ENCODE measurements at regions not wholly inside any gene's neighbourhood (a gene's known extent, or its start where the extent isn't known, plus 50 kb on each side); places are given as distances from the start of the nearest gene placed in this dataset.

DNA sequence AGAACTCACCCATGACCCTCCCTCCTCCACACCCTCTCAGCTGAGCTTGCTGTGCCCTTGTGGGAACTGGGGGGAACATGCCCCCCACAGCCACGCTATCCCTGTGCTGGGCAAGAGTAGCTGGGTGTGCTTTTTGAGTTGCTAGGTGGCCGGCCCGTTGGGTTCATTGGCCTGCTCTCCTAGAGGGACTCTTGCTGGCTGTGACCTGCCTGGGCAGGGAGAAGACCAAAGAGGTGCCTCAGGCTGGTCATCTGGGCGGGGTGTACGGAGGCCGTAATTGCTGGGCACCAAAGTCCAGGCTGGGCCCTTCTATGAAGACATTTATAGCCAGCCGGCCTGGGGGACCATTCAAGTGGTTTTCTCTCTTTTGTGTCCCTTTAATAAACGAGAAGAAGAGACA is 138.3 kb upstream of the ZBTB40 start:
- H3K36me3 ChIP-seq (ENCODE audit: control insufficient read depth in 2 of 2, insufficient read depth in 2 of 2, low read length in 2 of 2) = no peaks in the 10 kb centered on the region
- no peak overlapping the region for H3K4me3 ChIP-seq (ENCODE audit: low read length in 2 of 2)
- no peak overlapping the region for H3K27ac ChIP-seq (ENCODE audit: low read depth in 2 of 2, low read length in 2 of 2)
- H3K9ac ChIP-seq (ENCODE audit: low read depth in 1 of 2, low read length in 2 of 2) = no peak overlapping the region
- no peaks in the 10 kb centered on the region for H3K4me1 ChIP-seq (ENCODE audit: control insufficient read depth in 2 of 2, insufficient read depth in 2 of 2, low read length in 2 of 2)
- H3K27me3 ChIP-seq (ENCODE audit: control insufficient read depth in 2 of 2, insufficient read depth in 2 of 2, low read length in 2 of 2) = no peaks in the 10 kb centered on the region
- no peaks in the 10 kb centered on the region for H3K9me3 ChIP-seq (ENCODE audit: control insufficient read depth in 2 of 2, low read length in 2 of 2)

DNA sequence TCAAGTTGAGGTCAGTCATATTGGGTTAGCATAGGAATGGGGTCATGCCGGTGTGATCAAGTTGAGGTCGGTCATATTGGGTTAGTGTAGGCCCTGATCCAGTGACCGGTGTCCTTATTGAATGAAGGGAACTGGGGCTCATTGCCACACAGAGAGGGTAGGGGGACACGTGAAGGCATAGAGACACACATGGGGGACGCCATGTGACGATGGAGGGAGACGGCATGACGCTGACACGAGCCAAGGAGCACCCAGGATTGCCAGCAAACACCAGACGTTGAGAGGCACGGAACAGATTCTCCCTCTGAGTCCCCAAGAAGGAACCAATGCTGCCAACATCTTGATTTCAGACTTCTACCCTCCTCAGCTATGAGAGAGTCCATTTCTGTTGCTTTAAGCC is 136.9 kb upstream of the ZBTB40 start:
- no peaks in the 10 kb centered on the region for H3K36me3 ChIP-seq (ENCODE audit: control insufficient read depth in 2 of 2, insufficient read depth in 2 of 2, low read length in 2 of 2)
- H3K4me3 ChIP-seq (ENCODE audit: low read length in 2 of 2) = no peak overlapping the region
- no peaks in the 10 kb centered on the region for H3K27me3 ChIP-seq (ENCODE audit: control insufficient read depth in 2 of 2, insufficient read depth in 2 of 2, low read length in 2 of 2)
- no peak overlapping the region for H3K9ac ChIP-seq (ENCODE audit: low read depth in 1 of 2, low read length in 2 of 2)
- no peaks in the 10 kb centered on the region for H3K9me3 ChIP-seq (ENCODE audit: control insufficient read depth in 2 of 2, low read length in 2 of 2)
- H3K27ac ChIP-seq (ENCODE audit: low read depth in 2 of 2, low read length in 2 of 2) = no peak overlapping the region
- H3K4me1 ChIP-seq (ENCODE audit: control insufficient read depth in 2 of 2, insufficient read depth in 2 of 2, low read length in 2 of 2) = no peaks in the 10 kb centered on the region

DNA sequence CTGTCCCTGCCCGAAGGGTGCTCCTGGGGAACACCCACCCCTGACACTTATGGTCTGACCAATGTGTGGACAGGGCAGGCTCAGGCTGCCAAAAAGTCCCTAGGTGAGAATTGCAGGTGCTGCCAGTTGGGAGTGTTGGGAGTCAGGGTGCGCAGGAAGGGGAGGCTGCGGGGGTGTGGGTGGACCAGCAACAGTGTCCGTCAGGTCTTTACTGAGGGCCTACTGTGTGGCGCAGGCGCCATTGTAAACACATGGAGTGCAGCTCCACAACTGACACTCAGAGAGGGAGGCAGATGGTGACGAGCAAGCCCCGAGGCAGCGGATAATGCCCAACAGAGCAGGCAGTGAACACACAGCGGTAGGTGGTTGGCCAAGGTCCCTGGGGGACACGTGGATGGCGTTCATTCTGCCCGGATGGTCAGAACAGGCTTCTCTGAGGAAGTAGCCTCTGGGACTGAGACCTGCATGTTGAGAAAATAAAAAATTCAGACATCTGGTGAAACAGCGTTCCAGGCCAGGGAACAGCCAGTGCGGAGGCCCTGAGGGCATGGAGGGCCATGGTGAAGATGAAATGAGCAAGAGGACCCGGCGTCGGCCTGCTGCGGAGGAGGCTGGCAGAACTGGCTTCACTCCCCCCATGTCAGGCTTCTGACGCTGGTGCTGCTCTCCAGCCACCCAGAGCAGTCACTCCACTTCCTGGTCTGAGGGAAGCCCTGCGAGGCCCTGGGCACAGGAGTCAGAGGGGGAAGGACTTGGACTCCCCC is 136.2 kb upstream of the ZBTB40 start:
- no peaks in the 10 kb centered on the region for H3K9me3 ChIP-seq (ENCODE audit: control insufficient read depth in 2 of 2, low read length in 2 of 2)
- H3K4me3 ChIP-seq (ENCODE audit: low read length in 2 of 2) = no peak overlapping the region
- H3K27me3 ChIP-seq (ENCODE audit: control insufficient read depth in 2 of 2, insufficient read depth in 2 of 2, low read length in 2 of 2) = no peaks in the 10 kb centered on the region
- H3K36me3 ChIP-seq (ENCODE audit: control insufficient read depth in 2 of 2, insufficient read depth in 2 of 2, low read length in 2 of 2) = no peaks in the 10 kb centered on the region
- H3K4me1 ChIP-seq (ENCODE audit: control insufficient read depth in 2 of 2, insufficient read depth in 2 of 2, low read length in 2 of 2) = no peaks in the 10 kb centered on the region
- H3K9ac ChIP-seq (ENCODE audit: low read depth in 1 of 2, low read length in 2 of 2) = no peak overlapping the region
- no peak overlapping the region for H3K27ac ChIP-seq (ENCODE audit: low read depth in 2 of 2, low read length in 2 of 2)

DNA sequence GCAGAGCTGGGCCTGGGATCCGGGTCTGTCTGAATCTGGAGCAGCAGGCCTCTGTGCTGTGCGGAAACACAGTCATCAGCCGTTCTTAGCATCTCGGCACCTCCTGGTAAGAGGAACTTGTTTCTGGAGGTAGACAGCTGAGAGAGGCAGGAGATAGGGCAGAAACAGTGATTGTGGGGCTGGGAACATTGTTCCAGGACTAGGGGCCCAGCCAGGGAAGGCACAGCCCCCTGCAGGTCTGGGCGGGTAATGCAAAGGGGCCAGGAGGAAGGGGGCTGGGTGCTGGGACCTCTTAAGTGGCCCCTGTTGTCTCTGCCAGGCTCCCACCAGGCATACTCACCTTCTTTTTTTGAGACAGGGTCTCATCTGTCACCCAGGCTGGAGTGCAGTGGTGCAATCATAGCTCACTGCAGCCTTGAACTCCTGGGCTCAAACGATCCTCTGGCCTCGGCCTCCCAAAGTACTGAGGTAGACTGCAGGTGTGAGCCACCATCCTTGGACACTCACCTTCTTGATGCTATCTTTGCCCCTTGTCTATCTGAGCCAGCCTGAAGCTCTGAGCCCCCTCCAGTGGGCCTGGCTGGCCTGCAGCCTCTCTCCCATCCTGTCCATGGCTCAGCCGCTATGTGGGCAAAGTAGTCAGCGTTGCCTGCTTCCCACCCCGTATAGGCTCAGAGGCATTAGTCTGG is 134.3 kb upstream of the ZBTB40 start:
- Histone ChIP-seq H3K9me3 (ENCODE audit: control insufficient read depth in 2 of 2, low read length in 2 of 2) (no peaks in the 10 kb centered on the region), H3K36me3 (ENCODE audit: control insufficient read depth in 2 of 2, insufficient read depth in 2 of 2, low read length in 2 of 2) (no peaks in the 10 kb centered on the region), H3K9ac (ENCODE audit: low read depth in 1 of 2, low read length in 2 of 2) (no peak overlapping the region), H3K27me3 (ENCODE audit: control insufficient read depth in 2 of 2, insufficient read depth in 2 of 2, low read length in 2 of 2) (no peaks in the 10 kb centered on the region), H3K4me1 (ENCODE audit: control insufficient read depth in 2 of 2, insufficient read depth in 2 of 2, low read length in 2 of 2) (no peaks in the 10 kb centered on the region), H3K4me3 (ENCODE audit: low read length in 2 of 2) (no peak overlapping the region), H3K27ac (ENCODE audit: low read depth in 2 of 2, low read length in 2 of 2) (no peak overlapping the region)

DNA sequence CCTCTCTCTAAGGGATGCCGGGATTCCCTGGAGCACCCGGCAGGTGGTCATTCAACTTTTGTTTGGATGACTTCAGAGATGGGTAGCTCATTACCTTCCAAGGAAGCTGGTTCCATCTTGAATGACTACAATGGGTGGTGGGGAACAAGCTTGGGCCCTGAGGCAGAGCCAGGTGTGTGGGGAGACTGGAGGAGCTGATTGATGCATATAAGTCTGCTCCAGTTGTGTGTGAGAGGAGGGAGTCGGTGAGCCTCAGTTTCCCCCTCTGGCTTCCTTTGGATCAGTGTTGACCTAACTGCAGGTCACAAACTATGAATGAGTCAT is 133.8 kb upstream of the ZBTB40 start:
- no peak overlapping the region for H3K27ac ChIP-seq (ENCODE audit: low read depth in 2 of 2, low read length in 2 of 2)

GRCh38 chr1:22318279-22318981 is 133.2 kb upstream of the ZBTB40 start:
- H3K36me3 ChIP-seq (ENCODE audit: control insufficient read depth in 2 of 2, insufficient read depth in 2 of 2, low read length in 2 of 2) = no peaks in the 10 kb centered on the region
- H3K9me3 ChIP-seq (ENCODE audit: control insufficient read depth in 2 of 2, low read length in 2 of 2) = no peaks in the 10 kb centered on the region
- H3K9ac ChIP-seq (ENCODE audit: low read depth in 1 of 2, low read length in 2 of 2) = no peak overlapping the region
- no peaks in the 10 kb centered on the region for H3K4me1 ChIP-seq (ENCODE audit: control insufficient read depth in 2 of 2, insufficient read depth in 2 of 2, low read length in 2 of 2)
- no peak overlapping the region for H3K27ac ChIP-seq (ENCODE audit: low read depth in 2 of 2, low read length in 2 of 2)
- no peak overlapping the region for H3K4me3 ChIP-seq (ENCODE audit: low read length in 2 of 2)
- no peaks in the 10 kb centered on the region for H3K27me3 ChIP-seq (ENCODE audit: control insufficient read depth in 2 of 2, insufficient read depth in 2 of 2, low read length in 2 of 2)

More for the DNA sequence above, 133.8 kb upstream of the ZBTB40 start:
- Histone ChIP-seq H3K36me3 (ENCODE audit: control insufficient read depth in 2 of 2, insufficient read depth in 2 of 2, low read length in 2 of 2) (no peaks in the 10 kb centered on the region), H3K27me3 (ENCODE audit: control insufficient read depth in 2 of 2, insufficient read depth in 2 of 2, low read length in 2 of 2) (no peaks in the 10 kb centered on the region), H3K9me3 (ENCODE audit: control insufficient read depth in 2 of 2, low read length in 2 of 2) (no peaks in the 10 kb centered on the region), H3K9ac (ENCODE audit: low read depth in 1 of 2, low read length in 2 of 2) (no peak overlapping the region), H3K4me3 (ENCODE audit: low read length in 2 of 2) (no peak overlapping the region), H3K4me1 (ENCODE audit: control insufficient read depth in 2 of 2, insufficient read depth in 2 of 2, low read length in 2 of 2) (no peaks in the 10 kb centered on the region)

GRCh38 chr1:22319608-22320007 is 132.0 kb upstream of the ZBTB40 start:
- H3K27ac ChIP-seq (ENCODE audit: low read depth in 2 of 2, low read length in 2 of 2) = no peak overlapping the region
- no peaks in the 10 kb centered on the region for H3K4me1 ChIP-seq (ENCODE audit: control insufficient read depth in 2 of 2, insufficient read depth in 2 of 2, low read length in 2 of 2)
- H3K9me3 ChIP-seq (ENCODE audit: control insufficient read depth in 2 of 2, low read length in 2 of 2) = no peaks in the 10 kb centered on the region
- no peaks in the 10 kb centered on the region for H3K27me3 ChIP-seq (ENCODE audit: control insufficient read depth in 2 of 2, insufficient read depth in 2 of 2, low read length in 2 of 2)
- H3K9ac ChIP-seq (ENCODE audit: low read depth in 1 of 2, low read length in 2 of 2) = no peak overlapping the region
- no peaks in the 10 kb centered on the region for H3K36me3 ChIP-seq (ENCODE audit: control insufficient read depth in 2 of 2, insufficient read depth in 2 of 2, low read length in 2 of 2)
- no peak overlapping the region for H3K4me3 ChIP-seq (ENCODE audit: low read length in 2 of 2)

GRCh38 chr1:22320587-22321344 is 130.9 kb upstream of the ZBTB40 start:
- Histone ChIP-seq H3K36me3 (ENCODE audit: control insufficient read depth in 2 of 2, insufficient read depth in 2 of 2, low read length in 2 of 2) (no peaks in the 10 kb centered on the region), H3K9ac (ENCODE audit: low read depth in 1 of 2, low read length in 2 of 2) (no peak overlapping the region), H3K27ac (ENCODE audit: low read depth in 2 of 2, low read length in 2 of 2) (no peak overlapping the region), H3K27me3 (ENCODE audit: control insufficient read depth in 2 of 2, insufficient read depth in 2 of 2, low read length in 2 of 2) (no peaks in the 10 kb centered on the region), H3K4me1 (ENCODE audit: control insufficient read depth in 2 of 2, insufficient read depth in 2 of 2, low read length in 2 of 2) (no peaks in the 10 kb centered on the region), H3K9me3 (ENCODE audit: control insufficient read depth in 2 of 2, low read length in 2 of 2) (no peaks in the 10 kb centered on the region), H3K4me3 (ENCODE audit: low read length in 2 of 2) (no peak overlapping the region)

DNA sequence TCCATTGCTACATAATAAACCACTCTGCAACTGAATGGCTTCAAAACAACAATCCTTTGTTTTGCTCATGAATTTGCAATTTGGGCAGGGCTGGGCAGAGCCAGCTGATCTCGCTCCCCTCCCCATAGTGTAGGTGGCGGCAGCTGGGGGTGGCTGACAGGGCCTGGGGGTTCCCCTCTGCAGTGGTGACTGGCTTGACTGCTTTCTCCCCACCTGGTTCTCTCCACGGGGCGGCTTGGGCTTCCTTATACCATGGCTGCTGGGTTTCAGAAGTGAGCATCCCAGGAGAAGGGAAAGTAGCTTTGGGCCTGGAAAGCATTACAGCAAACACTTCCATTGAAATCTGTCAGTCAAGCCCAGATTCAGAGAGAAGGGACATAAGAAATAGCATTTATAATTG is 129.7 kb upstream of the ZBTB40 start:
- H3K4me1 ChIP-seq (ENCODE audit: control insufficient read depth in 2 of 2, insufficient read depth in 2 of 2, low read length in 2 of 2) = no peaks in the 10 kb centered on the region
- H3K4me3 ChIP-seq (ENCODE audit: low read length in 2 of 2) = no peak overlapping the region
- no peak overlapping the region for H3K9ac ChIP-seq (ENCODE audit: low read depth in 1 of 2, low read length in 2 of 2)
- no peaks in the 10 kb centered on the region for H3K27me3 ChIP-seq (ENCODE audit: control insufficient read depth in 2 of 2, insufficient read depth in 2 of 2, low read length in 2 of 2)
- no peaks in the 10 kb centered on the region for H3K9me3 ChIP-seq (ENCODE audit: control insufficient read depth in 2 of 2, low read length in 2 of 2)
- H3K27ac ChIP-seq (ENCODE audit: low read depth in 2 of 2, low read length in 2 of 2) = no peak overlapping the region
- no peaks in the 10 kb centered on the region for H3K36me3 ChIP-seq (ENCODE audit: control insufficient read depth in 2 of 2, insufficient read depth in 2 of 2, low read length in 2 of 2)
